Lung (tissue), 11 donors: ENCODE measurements at regions not wholly inside any gene's neighbourhood (a gene's known extent, or its start where the extent isn't known, plus 50 kb on each side); places are given as distances from the start of the nearest gene placed in this dataset.
A peak's percentile ranks its signal among the peaks of the same experiment; 100 is the strongest.

Experiments used
- ATAC-seq: fragments of 200-7000 bp; cut with Tn5 transposase; one replicate; pipeline ENCODE4 v1.9.1; 2020; ENCODE audit warnings: moderate number of reproducible peaks; ENCODE audit not compliant: insufficient read depth, low FRiP score
- DNase-seq, 3 donors: peaks; one replicate each; pipeline ENCODE4 v3.0.0-alpha.2; 2013 to 2017
- H3K27ac ChIP-seq, 2 donors: one replicate each; pipeline ENCODE4 v1.5.1; 2013; ENCODE audit warnings: mild to moderate bottlenecking in 2 of 2, moderate library complexity in 2 of 2, control low read depth in 1 of 2, inconsistent platforms in 1 of 2, low read depth in 1 of 2, low read length in 1 of 2
- H3K27me3 ChIP-seq, 3 donors: one replicate each; pipeline ENCODE4 v1.5.1; 2013; ENCODE audit warnings: low read length in 2 of 3; ENCODE audit not compliant: control insufficient read depth in 3 of 3, insufficient read depth in 3 of 3
- H3K36me3 ChIP-seq, 4 donors: one replicate each; pipeline ENCODE4 v1.5.1; 2013; ENCODE audit warnings: low read length in 4 of 4, mild to moderate bottlenecking in 1 of 4, moderate library complexity in 1 of 4; ENCODE audit not compliant: control insufficient read depth in 4 of 4, insufficient read depth in 4 of 4
- H3K4me1 ChIP-seq, 5 donors: one replicate each; pipeline ENCODE4 v1.5.1; 2013; ENCODE audit warnings: low read length in 5 of 5, mild to moderate bottlenecking in 2 of 5, moderate library complexity in 1 of 5; ENCODE audit not compliant: control insufficient read depth in 5 of 5, insufficient read depth in 5 of 5
- H3K4me3 ChIP-seq: one replicate; pipeline ENCODE4 v1.5.1; 2013; ENCODE audit warnings: mild to moderate bottlenecking, control low read depth, moderate library complexity
- H3K9ac ChIP-seq, 2 donors: one replicate each; pipeline ENCODE4 v1.5.1; 2013; ENCODE audit warnings: low read length in 2 of 2, control low read depth in 1 of 2; ENCODE audit not compliant: insufficient read depth in 1 of 2
- H3K9me3 ChIP-seq, 4 donors: one replicate each; pipeline ENCODE4 v1.5.1; 2013; ENCODE audit warnings: low read length in 3 of 4, mild to moderate bottlenecking in 1 of 4, moderate library complexity in 1 of 4; ENCODE audit not compliant: control insufficient read depth in 4 of 4, insufficient read depth in 3 of 4
- WGBS, 2 donors: extraction: QIAGEN DNeasy Blood & Tissue Kit; methylation state at CpG; one replicate each; pipeline ENCODE4 v1.1.7; 2013; 5-methylcytosine and 5-hydroxymethylcytosine counted together
- TF ChIP-seq, protein P1 (sequence below): IDR thresholded peaks from 2 replicates; pipeline ENCODE4 v1.5.1; 2012; ENCODE audit warnings: mild to moderate bottlenecking; ENCODE audit errors: control extremely low read depth, extremely low read depth
- donor health status: control.
- donor health status: control.
- donor health status: Bipolar disorder and iron deficiency.
- donor health status: healthy.
- donor health status: DM: yes; HTN: yes; CAD: no.

DNA sequence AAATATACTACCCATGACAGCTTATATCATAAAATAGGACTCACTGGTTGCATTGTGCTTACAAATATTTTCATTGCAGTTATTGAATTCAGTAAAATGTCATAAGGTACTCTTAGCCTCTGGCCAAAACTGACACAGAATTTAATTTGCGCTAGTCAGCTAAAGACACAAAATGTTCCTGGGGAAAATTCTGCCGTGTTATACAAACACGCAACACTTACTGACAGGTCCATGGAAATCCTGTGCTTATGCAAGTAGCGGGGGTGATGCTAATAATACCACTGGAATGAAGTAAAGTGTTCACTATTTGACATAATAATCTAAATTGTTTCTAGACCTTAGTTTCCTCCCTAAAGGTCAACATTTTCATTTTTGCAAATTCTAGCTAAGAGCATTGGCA, 354.4 kb upstream of the RSPO3 start:
- H3K27ac ChIP-seq: no peak overlapping the region
- no peak overlapping the region for H3K9ac ChIP-seq
- TF ChIP-seq, protein P1, sequence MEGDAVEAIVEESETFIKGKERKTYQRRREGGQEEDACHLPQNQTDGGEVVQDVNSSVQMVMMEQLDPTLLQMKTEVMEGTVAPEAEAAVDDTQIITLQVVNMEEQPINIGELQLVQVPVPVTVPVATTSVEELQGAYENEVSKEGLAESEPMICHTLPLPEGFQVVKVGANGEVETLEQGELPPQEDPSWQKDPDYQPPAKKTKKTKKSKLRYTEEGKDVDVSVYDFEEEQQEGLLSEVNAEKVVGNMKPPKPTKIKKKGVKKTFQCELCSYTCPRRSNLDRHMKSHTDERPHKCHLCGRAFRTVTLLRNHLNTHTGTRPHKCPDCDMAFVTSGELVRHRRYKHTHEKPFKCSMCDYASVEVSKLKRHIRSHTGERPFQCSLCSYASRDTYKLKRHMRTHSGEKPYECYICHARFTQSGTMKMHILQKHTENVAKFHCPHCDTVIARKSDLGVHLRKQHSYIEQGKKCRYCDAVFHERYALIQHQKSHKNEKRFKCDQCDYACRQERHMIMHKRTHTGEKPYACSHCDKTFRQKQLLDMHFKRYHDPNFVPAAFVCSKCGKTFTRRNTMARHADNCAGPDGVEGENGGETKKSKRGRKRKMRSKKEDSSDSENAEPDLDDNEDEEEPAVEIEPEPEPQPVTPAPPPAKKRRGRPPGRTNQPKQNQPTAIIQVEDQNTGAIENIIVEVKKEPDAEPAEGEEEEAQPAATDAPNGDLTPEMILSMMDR: no peak
- 63 to 77% methylated on average over 4 of the region's 4 CpGs for WGBS, 2 donors
- H3K27me3 ChIP-seq: no peaks in the 10 kb centered on the region
- DNase-seq: no peak
- ATAC-seq: no peak
- H3K4me3 ChIP-seq: no peak overlapping the region
- H3K4me1 ChIP-seq: no peaks in the 10 kb centered on the region
- H3K9me3 ChIP-seq: no peaks in the 10 kb centered on the region
- no peaks in the 10 kb centered on the region for H3K36me3 ChIP-seq

DNA sequence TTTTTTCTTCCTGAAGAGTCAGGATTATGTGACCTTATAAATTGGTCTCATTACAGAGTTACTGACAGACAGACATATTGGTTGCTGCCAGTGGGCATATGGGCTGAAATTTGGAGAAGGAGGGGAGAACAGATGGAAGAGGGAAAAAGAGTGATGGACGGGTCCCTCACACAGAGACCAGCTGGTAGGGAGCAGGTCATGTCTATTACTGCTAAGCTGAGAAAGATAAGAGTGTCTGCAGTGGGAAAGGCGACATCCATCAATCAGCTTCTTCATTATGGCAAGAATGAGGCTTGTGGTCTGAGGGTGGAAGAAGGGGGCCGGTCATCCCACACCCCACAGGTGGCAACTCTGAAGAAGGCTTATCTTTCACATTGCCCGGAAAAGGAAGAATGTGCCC, 353.8 kb upstream of the RSPO3 start:
- Histone ChIP-seq H3K4me3 (no peak overlapping the region), H3K27me3 (no peaks in the 10 kb centered on the region), H3K36me3 (no peaks in the 10 kb centered on the region), H3K27ac (no peak overlapping the region), H3K9me3 (no peaks in the 10 kb centered on the region), H3K9ac (no peak overlapping the region), H3K4me1 (no peaks in the 10 kb centered on the region)
- WGBS, 2 donors: 45 to 63% methylated on average over 4 of the region's 4 CpGs
- DNase-seq: no peak
- TF ChIP-seq, protein P1: no peak
- no peak for ATAC-seq

DNA sequence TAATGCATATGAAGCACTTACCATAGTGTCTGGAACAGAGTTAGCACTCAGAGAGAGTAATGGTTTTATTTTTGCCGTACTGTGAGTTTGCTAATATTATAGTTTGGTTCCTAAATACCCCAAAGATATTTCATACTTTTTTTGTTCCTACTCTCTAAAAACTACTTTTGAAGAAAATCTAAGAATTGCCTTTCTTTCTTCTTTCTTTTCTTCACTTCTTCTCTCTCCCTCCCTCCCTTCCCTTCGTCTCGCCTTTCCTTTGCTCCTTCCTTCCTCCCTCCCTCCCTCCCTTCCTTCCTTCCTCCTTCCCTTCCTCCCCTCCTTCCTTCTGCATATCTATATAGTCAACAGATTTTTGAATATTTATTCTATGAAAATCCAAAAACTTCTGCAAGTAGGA, 351.7 kb upstream of the RSPO3 start:
- ATAC-seq: no peak
- 65 to 79% methylated on average over 3 of the region's 3 CpGs for WGBS, 2 donors
- TF ChIP-seq, protein P1: no peak
- no peaks in the 10 kb centered on the region for H3K9me3 ChIP-seq
- DNase-seq: no peak
- H3K9ac ChIP-seq: no peak overlapping the region
- no peak overlapping the region for H3K27ac ChIP-seq
- no peaks in the 10 kb centered on the region for H3K36me3 ChIP-seq
- no peaks in the 10 kb centered on the region for H3K4me1 ChIP-seq
- no peak overlapping the region for H3K4me3 ChIP-seq
- no peaks in the 10 kb centered on the region for H3K27me3 ChIP-seq

DNA sequence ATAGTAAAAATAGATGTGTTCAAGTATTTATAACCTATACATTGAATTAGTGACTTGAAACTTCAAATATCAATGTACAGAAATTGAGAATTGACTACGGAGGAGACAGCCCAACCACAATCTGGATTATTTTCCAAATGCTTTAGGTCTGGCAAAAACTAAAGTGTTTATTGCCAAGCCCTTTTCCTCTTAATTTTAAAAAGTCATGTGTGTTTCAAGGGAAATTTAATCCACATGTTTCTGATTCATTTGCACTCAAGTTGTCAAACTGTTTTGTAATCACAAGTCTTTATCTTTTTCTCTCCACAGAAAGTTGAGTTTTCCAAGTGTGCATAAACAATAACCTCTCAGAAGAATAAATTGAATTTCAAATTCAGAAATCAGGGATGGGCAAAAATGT, 350.8 kb upstream of the RSPO3 start:
- DNase-seq: peak in 2 of 3 donors; percentile 14 to 26
- no peak for ATAC-seq
- TF ChIP-seq, protein P1: no peak
- Histone ChIP-seq H3K4me3 (no peak overlapping the region), H3K36me3 (no peaks in the 10 kb centered on the region), H3K4me1 (no peaks in the 10 kb centered on the region), H3K9ac (no peak overlapping the region), H3K9me3 (no peaks in the 10 kb centered on the region), H3K27ac (no peak overlapping the region), H3K27me3 (no peaks in the 10 kb centered on the region)
- 80% methylated on average over 1 of the region's 1 CpG for WGBS, 2 donors
